K562 (cell line): ENCODE measurements at regions not wholly inside any gene's neighbourhood (a gene's known extent, or its start where the extent isn't known, plus 50 kb on each side); places are given as distances from the start of the nearest gene placed in this dataset.

Source experiments
- CBX5 ChIP-seq: IDR thresholded peaks from 2 replicates; pipeline ENCODE4 v1.6.1; 2014; ENCODE audit warnings: low read depth, borderline replicate concordance
- CREBBP ChIP-seq: IDR thresholded peaks from one replicate; pipeline ENCODE4 v1.6.1; 2012; ENCODE audit warnings: low read depth, mild to moderate bottlenecking, control low read depth, inconsistent platforms, low read length
- DDX20 ChIP-seq: fragments of 450-650 bp; IDR thresholded peaks from 2 replicates; pipeline ENCODE4 v1.6.1; 2016; ENCODE audit warnings: missing genetic modification characterization, low read depth, mild to moderate bottlenecking, missing compliant biosample characterization, moderate library complexity
- FOXK1 ChIP-seq: sonication (generic); formaldehyde crosslinking; IDR thresholded peaks from 2 replicates; pipeline ENCODE4 v1.8.0; 2022; ENCODE audit warnings: missing genetic modification reagents, mild to moderate bottlenecking, borderline replicate concordance
- NR4A1 ChIP-seq, 2 experiments: fragments of 250-450 bp in 1 of 2; fragments of 450-650 bp in 1 of 2; sonication (Bioruptor Pico) in 1 of 2; IDR thresholded peaks; 2 replicates each; pipeline versions ENCODE4 v1.4.0 to v1.6.1; 2016 to 2020; ENCODE audit warnings: mild to moderate bottlenecking in 2 of 2, missing compliant biosample characterization in 1 of 2, missing genetic modification characterization in 1 of 2, moderate library complexity in 1 of 2
- RFX5 ChIP-seq: IDR thresholded peaks from 2 replicates; pipeline ENCODE4 v1.6.1; 2011; ENCODE audit warnings: low read depth, mild to moderate bottlenecking, improper control_type of control experiment, low read length
- ZKSCAN1 ChIP-seq: fragments of 150-350 bp; IDR thresholded peaks from 2 replicates; pipeline ENCODE4 v1.6.1; 2016; ENCODE audit warnings: low read depth, low read length
- ZNF280B ChIP-seq: fragments of 250-450 bp; sonication (Bioruptor Pico); IDR thresholded peaks from 2 replicates; pipeline ENCODE4 v1.5.1; 2021; ENCODE audit warnings: mild to moderate bottlenecking
- TF ChIP-seq, protein P1 (sequence below): fragments of 450-650 bp; IDR thresholded peaks from 2 replicates; pipeline ENCODE4 v1.6.1; 2016; ENCODE audit warnings: mild to moderate bottlenecking, moderate library complexity

DNA sequence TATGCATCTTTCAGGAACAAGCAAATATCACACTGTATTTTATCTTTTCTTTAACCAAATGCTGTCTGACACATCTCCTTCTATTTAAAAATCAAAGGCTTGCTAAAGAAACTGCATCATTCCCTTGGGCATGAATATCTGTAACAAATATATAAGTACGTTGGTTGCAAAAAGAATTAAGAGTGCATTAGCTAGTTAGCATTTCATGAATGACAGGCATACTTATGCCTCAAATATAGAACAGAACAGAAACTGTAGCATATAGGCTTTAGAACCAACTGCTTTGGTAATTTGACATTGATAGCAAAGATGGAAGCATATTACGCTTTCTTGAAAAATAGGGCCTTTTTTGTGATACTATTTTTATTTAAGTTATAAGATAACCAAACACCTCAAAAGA, 761.2 kb downstream of the MAT2B start (continued):
- TF ChIP-seq, protein P1, sequence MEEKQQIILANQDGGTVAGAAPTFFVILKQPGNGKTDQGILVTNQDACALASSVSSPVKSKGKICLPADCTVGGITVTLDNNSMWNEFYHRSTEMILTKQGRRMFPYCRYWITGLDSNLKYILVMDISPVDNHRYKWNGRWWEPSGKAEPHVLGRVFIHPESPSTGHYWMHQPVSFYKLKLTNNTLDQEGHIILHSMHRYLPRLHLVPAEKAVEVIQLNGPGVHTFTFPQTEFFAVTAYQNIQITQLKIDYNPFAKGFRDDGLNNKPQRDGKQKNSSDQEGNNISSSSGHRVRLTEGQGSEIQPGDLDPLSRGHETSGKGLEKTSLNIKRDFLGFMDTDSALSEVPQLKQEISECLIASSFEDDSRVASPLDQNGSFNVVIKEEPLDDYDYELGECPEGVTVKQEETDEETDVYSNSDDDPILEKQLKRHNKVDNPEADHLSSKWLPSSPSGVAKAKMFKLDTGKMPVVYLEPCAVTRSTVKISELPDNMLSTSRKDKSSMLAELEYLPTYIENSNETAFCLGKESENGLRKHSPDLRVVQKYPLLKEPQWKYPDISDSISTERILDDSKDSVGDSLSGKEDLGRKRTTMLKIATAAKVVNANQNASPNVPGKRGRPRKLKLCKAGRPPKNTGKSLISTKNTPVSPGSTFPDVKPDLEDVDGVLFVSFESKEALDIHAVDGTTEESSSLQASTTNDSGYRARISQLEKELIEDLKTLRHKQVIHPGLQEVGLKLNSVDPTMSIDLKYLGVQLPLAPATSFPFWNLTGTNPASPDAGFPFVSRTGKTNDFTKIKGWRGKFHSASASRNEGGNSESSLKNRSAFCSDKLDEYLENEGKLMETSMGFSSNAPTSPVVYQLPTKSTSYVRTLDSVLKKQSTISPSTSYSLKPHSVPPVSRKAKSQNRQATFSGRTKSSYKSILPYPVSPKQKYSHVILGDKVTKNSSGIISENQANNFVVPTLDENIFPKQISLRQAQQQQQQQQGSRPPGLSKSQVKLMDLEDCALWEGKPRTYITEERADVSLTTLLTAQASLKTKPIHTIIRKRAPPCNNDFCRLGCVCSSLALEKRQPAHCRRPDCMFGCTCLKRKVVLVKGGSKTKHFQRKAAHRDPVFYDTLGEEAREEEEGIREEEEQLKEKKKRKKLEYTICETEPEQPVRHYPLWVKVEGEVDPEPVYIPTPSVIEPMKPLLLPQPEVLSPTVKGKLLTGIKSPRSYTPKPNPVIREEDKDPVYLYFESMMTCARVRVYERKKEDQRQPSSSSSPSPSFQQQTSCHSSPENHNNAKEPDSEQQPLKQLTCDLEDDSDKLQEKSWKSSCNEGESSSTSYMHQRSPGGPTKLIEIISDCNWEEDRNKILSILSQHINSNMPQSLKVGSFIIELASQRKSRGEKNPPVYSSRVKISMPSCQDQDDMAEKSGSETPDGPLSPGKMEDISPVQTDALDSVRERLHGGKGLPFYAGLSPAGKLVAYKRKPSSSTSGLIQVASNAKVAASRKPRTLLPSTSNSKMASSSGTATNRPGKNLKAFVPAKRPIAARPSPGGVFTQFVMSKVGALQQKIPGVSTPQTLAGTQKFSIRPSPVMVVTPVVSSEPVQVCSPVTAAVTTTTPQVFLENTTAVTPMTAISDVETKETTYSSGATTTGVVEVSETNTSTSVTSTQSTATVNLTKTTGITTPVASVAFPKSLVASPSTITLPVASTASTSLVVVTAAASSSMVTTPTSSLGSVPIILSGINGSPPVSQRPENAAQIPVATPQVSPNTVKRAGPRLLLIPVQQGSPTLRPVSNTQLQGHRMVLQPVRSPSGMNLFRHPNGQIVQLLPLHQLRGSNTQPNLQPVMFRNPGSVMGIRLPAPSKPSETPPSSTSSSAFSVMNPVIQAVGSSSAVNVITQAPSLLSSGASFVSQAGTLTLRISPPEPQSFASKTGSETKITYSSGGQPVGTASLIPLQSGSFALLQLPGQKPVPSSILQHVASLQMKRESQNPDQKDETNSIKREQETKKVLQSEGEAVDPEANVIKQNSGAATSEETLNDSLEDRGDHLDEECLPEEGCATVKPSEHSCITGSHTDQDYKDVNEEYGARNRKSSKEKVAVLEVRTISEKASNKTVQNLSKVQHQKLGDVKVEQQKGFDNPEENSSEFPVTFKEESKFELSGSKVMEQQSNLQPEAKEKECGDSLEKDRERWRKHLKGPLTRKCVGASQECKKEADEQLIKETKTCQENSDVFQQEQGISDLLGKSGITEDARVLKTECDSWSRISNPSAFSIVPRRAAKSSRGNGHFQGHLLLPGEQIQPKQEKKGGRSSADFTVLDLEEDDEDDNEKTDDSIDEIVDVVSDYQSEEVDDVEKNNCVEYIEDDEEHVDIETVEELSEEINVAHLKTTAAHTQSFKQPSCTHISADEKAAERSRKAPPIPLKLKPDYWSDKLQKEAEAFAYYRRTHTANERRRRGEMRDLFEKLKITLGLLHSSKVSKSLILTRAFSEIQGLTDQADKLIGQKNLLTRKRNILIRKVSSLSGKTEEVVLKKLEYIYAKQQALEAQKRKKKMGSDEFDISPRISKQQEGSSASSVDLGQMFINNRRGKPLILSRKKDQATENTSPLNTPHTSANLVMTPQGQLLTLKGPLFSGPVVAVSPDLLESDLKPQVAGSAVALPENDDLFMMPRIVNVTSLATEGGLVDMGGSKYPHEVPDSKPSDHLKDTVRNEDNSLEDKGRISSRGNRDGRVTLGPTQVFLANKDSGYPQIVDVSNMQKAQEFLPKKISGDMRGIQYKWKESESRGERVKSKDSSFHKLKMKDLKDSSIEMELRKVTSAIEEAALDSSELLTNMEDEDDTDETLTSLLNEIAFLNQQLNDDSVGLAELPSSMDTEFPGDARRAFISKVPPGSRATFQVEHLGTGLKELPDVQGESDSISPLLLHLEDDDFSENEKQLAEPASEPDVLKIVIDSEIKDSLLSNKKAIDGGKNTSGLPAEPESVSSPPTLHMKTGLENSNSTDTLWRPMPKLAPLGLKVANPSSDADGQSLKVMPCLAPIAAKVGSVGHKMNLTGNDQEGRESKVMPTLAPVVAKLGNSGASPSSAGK: no peak
- TF ChIP-seq NR4A1 (CRISPR knock-in tag; IDR thresholded peaks at IDR 0.05): no peak
- no peak for TF ChIP-seq NR4A1 (tag; IDR thresholded peaks at IDR 0.05)
- TF ChIP-seq CREBBP: no peak
- no peak for TF ChIP-seq ZNF280B
- no peak for TF ChIP-seq CBX5
- TF ChIP-seq DDX20 (tag): no peak
- no peak for TF ChIP-seq ZKSCAN1
- TF ChIP-seq RFX5: no peak
- TF ChIP-seq FOXK1 (CRISPR knock-in tag): no peak
